CD4-positive, alpha-beta T cell (primary cell): ENCODE measurements at regions not wholly inside any gene's neighbourhood (a gene's known extent, or its start where the extent isn't known, plus 50 kb on each side); places are given as distances from the start of the nearest gene placed in this dataset.

Experiments used
- ATAC-seq: fragments of 200-7000 bp; cut with Tn5 transposase; one replicate; pipeline ENCODE4 v1.10.0; 2022; ENCODE audit warnings: mild to moderate bottlenecking; ENCODE audit not compliant: poor library complexity
- CTCF ChIA-PET: fragments of 350-600 bp; sonication (Branson Sonifier 250); formaldehyde crosslinking; loops from one replicate; lab custom pipeline; 2021; ENCODE audit warnings: antibody characterized with exemption, inconsistent platforms; lab: Charles Lee
- POLR2A ChIA-PET: fragments of 350-600 bp; sonication (Branson Sonifier 250); formaldehyde crosslinking; loops from one replicate; lab custom pipeline; 2021; ENCODE audit warnings: antibody characterized with exemption, inconsistent platforms; lab: Charles Lee
- DNase-seq, 14 experiments: peaks; one replicate each; pipeline ENCODE4 v3.0.0-alpha.2; 2013 to 2020; ENCODE audit warnings: mixed read lengths in 2 of 14
- H3K27ac ChIP-seq, 2 donors: one replicate each; pipeline versions ENCODE4 v1.5.1 to v1.7.0; 2013; ENCODE audit warnings: low read length in 2 of 2, low read depth in 1 of 2, mild to moderate bottlenecking in 1 of 2
- H3K27me3 ChIP-seq, 2 experiments: 1 replicate in 1 of 2; 2 replicates in 1 of 2; pipeline versions ENCODE4 v1.6.1 to v1.7.0; 2013; ENCODE audit warnings: low read length in 2 of 2, control low read depth in 1 of 2, mild to moderate bottlenecking in 1 of 2, moderate library complexity in 1 of 2; ENCODE audit not compliant: insufficient read depth in 2 of 2, control insufficient read depth in 1 of 2
- H3K36me3 ChIP-seq: one replicate; pipeline ENCODE4 v1.6.1; 2013; ENCODE audit warnings: low read length, control low read depth; ENCODE audit not compliant: insufficient read depth
- H3K4me1 ChIP-seq: one replicate; pipeline ENCODE4 v1.6.1; 2013; ENCODE audit warnings: low read length, control low read depth; ENCODE audit not compliant: insufficient read depth
- H3K4me3 ChIP-seq: one replicate; pipeline ENCODE4 v1.5.1; 2013; ENCODE audit warnings: mild to moderate bottlenecking, low read length, moderate library complexity
- H3K9me3 ChIP-seq, 2 experiments: 1 replicate in 1 of 2; 2 replicates in 1 of 2; pipeline versions ENCODE4 v1.6.1 to v1.7.0; 2013; ENCODE audit warnings: low read length in 2 of 2, mild to moderate bottlenecking in 2 of 2, control low read depth in 1 of 2, moderate library complexity in 1 of 2; ENCODE audit not compliant: control insufficient read depth in 1 of 2, insufficient read depth in 1 of 2
- H3K27ac Mint-ChIP-seq: one replicate; pipeline ENCODE4 v1.8.0; 2020; ENCODE audit warnings: mixed read lengths
- H3K27me3 Mint-ChIP-seq: one replicate; pipeline ENCODE4 v1.8.0; 2021; ENCODE audit warnings: mixed read lengths
- H3K36me3 Mint-ChIP-seq: one replicate; pipeline ENCODE4 v1.8.0; 2021; ENCODE audit warnings: low read depth, mixed read lengths
- H3K4me1 Mint-ChIP-seq: one replicate; pipeline ENCODE4 v1.8.0; 2021; ENCODE audit warnings: low read depth, mixed read lengths
- H3K4me3 Mint-ChIP-seq: one replicate; pipeline ENCODE4 v1.8.0; 2020; ENCODE audit warnings: mild to moderate bottlenecking, mixed read lengths
- H3K9me3 Mint-ChIP-seq: one replicate; pipeline ENCODE4 v1.8.0; 2020; ENCODE audit warnings: mixed read lengths
- intact Hi-C, 2 experiments: fragments of 100-400 bp; cut with DNase I in 1 of 2; cut with micrococcal nuclease in 1 of 2; formaldehyde crosslinking; loops; one replicate each; pipeline versions ENCODE4 v1.15.1 to v1.9.0; 2023 to 2025; cut with DNase I, micrococcal nuclease
- TF ChIP-seq, protein P1 (sequence below): fragments of 200-600 bp; IDR thresholded peaks from one replicate; pipeline ENCODE4 v1.8.0; 2022; ENCODE audit warnings: antibody characterized with exemption, mild to moderate bottlenecking

DNA sequence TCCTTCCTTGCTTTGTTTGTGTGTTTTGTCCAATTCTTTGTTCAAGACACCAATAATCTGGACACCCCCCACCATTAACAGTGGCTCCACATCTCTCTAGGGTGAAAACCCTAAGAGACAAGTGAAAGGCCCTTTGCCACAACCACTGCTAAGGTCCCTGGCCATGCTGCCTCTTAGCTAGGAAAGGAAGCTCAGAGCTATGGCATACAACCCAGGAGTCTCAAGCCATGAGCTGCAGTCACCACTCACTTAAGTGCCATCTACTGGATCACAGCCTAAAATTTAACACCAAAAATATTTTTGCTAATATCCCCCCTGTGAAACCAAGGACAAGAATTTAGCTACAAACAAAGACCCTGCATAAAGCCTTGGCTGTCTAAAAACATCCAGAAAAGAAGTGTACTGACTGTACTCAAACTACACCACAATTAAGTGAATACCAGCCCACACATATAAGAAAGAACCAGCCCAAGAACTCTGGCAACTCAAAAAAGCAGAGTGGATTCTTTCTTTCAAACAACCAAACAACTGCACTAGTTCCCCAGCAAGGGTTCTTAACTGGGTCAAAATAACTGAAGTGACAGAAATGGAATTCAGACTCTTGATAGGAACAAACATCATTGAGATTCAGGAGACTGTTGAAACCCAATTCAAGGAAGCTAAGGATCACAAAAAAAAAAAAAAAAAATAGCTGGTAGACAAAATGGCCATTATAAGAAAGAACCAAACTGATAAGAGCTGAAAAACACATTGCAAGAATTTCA is 130.1 kb upstream of the GALNT5 start:
- H3K27ac ChIP-seq = no peak overlapping the region
- ChIA-PET CTCF (interaction anchor here (1.4 kb wide), 1 partner anchor 19 kb away, joined by 4 read pairs; no protein-coding TSS in a partner anchor), POLR2A (no interaction called here)
- DNase-seq (no peak), ATAC-seq (no peak)
- no peak overlapping the region for H3K4me3 ChIP-seq
- no peaks in the 10 kb centered on the region for H3K36me3 Mint-ChIP-seq
- H3K4me1 ChIP-seq = no peaks in the 10 kb centered on the region
- no peaks in the 10 kb centered on the region for H3K4me1 Mint-ChIP-seq
- H3K27me3 ChIP-seq = peaks cover 0 to 2% of the 10 kb centered on the region in 2 experiments
- H3K27me3 Mint-ChIP-seq = peaks cover 18% of the 10 kb centered on the region
- peaks cover 5% of the 10 kb centered on the region for H3K9me3 Mint-ChIP-seq
- no peaks in the 10 kb centered on the region for H3K36me3 ChIP-seq
- peaks cover 0 to 4% of the 10 kb centered on the region in 2 experiments for H3K9me3 ChIP-seq
- intact Hi-C loops = no loop called here
- no peak overlapping the region for H3K27ac Mint-ChIP-seq
- TF ChIP-seq, protein P1, sequence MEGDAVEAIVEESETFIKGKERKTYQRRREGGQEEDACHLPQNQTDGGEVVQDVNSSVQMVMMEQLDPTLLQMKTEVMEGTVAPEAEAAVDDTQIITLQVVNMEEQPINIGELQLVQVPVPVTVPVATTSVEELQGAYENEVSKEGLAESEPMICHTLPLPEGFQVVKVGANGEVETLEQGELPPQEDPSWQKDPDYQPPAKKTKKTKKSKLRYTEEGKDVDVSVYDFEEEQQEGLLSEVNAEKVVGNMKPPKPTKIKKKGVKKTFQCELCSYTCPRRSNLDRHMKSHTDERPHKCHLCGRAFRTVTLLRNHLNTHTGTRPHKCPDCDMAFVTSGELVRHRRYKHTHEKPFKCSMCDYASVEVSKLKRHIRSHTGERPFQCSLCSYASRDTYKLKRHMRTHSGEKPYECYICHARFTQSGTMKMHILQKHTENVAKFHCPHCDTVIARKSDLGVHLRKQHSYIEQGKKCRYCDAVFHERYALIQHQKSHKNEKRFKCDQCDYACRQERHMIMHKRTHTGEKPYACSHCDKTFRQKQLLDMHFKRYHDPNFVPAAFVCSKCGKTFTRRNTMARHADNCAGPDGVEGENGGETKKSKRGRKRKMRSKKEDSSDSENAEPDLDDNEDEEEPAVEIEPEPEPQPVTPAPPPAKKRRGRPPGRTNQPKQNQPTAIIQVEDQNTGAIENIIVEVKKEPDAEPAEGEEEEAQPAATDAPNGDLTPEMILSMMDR = no peak
- no peak overlapping the region for H3K4me3 Mint-ChIP-seq

GRCh38 chr2:157143901-157144300 is 113.6 kb upstream of the GALNT5 start:
- H3K27me3 ChIP-seq = no peaks in the 10 kb centered on the region
- POLR2A ChIA-PET = no interaction called here
- Mint-ChIP-seq H3K36me3 (no peaks in the 10 kb centered on the region), H3K27me3 (peaks cover 20% of the 10 kb centered on the region), H3K4me3 (no peak overlapping the region), H3K4me1 (no peaks in the 10 kb centered on the region), H3K27ac (no peak overlapping the region), H3K9me3 (no peaks in the 10 kb centered on the region)
- no peak overlapping the region for H3K4me3 ChIP-seq
- H3K36me3 ChIP-seq = no peaks in the 10 kb centered on the region
- H3K9me3 ChIP-seq = no peaks in the 10 kb centered on the region
- CTCF ChIA-PET = no interaction called here
- no peaks in the 10 kb centered on the region for H3K4me1 ChIP-seq
- H3K27ac ChIP-seq = no peak overlapping the region
- TF ChIP-seq, protein P1 = no peak
- no peak for DNase-seq
- ATAC-seq = no peak
- intact Hi-C loops = no loop called here

GRCh38 chr2:157149270-157149669 is 108.2 kb upstream of the GALNT5 start:
- no peaks in the 10 kb centered on the region for H3K36me3 ChIP-seq
- DNase-seq (no peak), ATAC-seq (no peak)
- H3K27me3 ChIP-seq = no peaks in the 10 kb centered on the region
- ChIA-PET CTCF (no interaction called here), POLR2A (no interaction called here)
- H3K4me1 Mint-ChIP-seq = no peaks in the 10 kb centered on the region
- no peaks in the 10 kb centered on the region for H3K9me3 Mint-ChIP-seq
- no peak overlapping the region for H3K27ac Mint-ChIP-seq
- no peaks in the 10 kb centered on the region for H3K9me3 ChIP-seq
- no peaks in the 10 kb centered on the region for H3K36me3 Mint-ChIP-seq
- H3K4me1 ChIP-seq = no peaks in the 10 kb centered on the region
- no peak overlapping the region for H3K4me3 Mint-ChIP-seq
- H3K27me3 Mint-ChIP-seq = peaks cover 11% of the 10 kb centered on the region
- TF ChIP-seq, protein P1 = no peak
- no peak overlapping the region for H3K27ac ChIP-seq
- intact Hi-C loops = no loop called here
- H3K4me3 ChIP-seq = no peak overlapping the region
